BLaER1 (cell line): ENCODE measurements at regions not wholly inside any gene's neighbourhood (a gene's known extent, or its start where the extent isn't known, plus 50 kb on each side); places are given as distances from the start of the nearest gene placed in this dataset.

Source experiments
- H3K27ac ChIP-seq: shearing (Covaris generic); formaldehyde crosslinking; 2 replicates; pipeline ENCODE4 v1.8.1; 2022
- H3K27me3 ChIP-seq: shearing (Covaris generic); formaldehyde crosslinking; 2 replicates; pipeline ENCODE4 v1.8.1; 2022
- H3K36me3 ChIP-seq: shearing (Covaris generic); formaldehyde crosslinking; 2 replicates; pipeline ENCODE4 v1.8.1; 2022
- H3K4me1 ChIP-seq: shearing (Covaris generic); formaldehyde crosslinking; 2 replicates; pipeline ENCODE4 v1.8.1; 2022
- H3K4me2 ChIP-seq: shearing (Covaris generic); formaldehyde crosslinking; 2 replicates; pipeline ENCODE4 v1.8.1; 2022
- H3K4me3 ChIP-seq: shearing (Covaris generic); formaldehyde crosslinking; 2 replicates; pipeline ENCODE4 v1.8.1; 2022
- H3K9ac ChIP-seq: shearing (Covaris generic); formaldehyde crosslinking; 2 replicates; pipeline ENCODE4 v1.8.1; 2022
- H3K9me3 ChIP-seq: shearing (Covaris generic); formaldehyde crosslinking; 2 replicates; pipeline ENCODE4 v1.8.1; 2022
- H4K20me1 ChIP-seq: shearing (Covaris generic); formaldehyde crosslinking; 2 replicates; pipeline ENCODE4 v1.8.1; 2022
- Cebpa-rat ChIP-seq: shearing (Covaris generic); IDR thresholded peaks from 2 replicates; pipeline ENCODE4 v1.8.1; 2022

DNA sequence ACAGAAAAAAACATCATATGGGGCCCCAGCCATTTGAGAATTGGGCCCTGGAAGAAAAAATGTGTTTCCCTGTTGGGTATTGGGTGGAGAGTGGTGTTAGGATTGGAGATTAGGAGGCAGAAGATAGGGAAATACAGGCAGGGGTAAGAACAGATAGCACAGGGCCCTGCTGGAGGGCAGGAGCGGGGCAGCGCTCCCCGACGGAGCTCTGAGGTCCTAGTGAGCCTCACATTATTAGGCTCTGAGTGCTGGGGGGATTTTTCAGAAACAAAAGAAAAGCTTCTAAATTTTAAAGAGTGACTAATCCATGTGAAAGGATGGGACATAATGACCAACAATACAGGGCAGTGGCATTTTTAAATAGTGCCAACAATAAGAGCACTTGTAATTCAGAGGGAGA lies 241.2 kb downstream of the SOX2 start:
- no peaks in the 10 kb centered on the region for H4K20me1 ChIP-seq
- TF ChIP-seq Cebpa-rat, result no peak
- H3K9ac ChIP-seq, result no peak overlapping the region
- H3K4me2 ChIP-seq, result no peak overlapping the region
- no peak overlapping the region for H3K4me3 ChIP-seq
- no peaks in the 10 kb centered on the region for H3K4me1 ChIP-seq
- H3K27me3 ChIP-seq, result no peaks in the 10 kb centered on the region
- no peaks in the 10 kb centered on the region for H3K9me3 ChIP-seq
- no peaks in the 10 kb centered on the region for H3K36me3 ChIP-seq
- no peak overlapping the region for H3K27ac ChIP-seq

DNA sequence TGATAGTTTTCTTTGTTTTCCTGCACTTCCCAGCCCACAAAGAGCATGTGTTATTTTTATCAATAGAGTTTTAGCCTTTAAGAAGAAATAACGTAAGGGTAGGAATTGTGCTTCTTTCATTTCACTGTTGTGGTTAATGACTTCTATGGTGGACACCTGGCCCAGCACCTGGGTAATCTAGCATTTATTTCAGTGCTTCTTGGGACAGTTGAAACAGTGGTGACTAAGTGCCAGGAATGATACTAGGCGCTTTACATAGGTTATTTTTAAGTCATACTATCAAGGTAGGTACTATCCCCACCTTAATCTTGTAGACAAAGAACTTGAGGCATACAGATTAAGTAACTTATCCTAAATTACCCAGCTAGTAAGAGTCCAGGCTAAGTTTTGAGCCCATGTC lies 243.8 kb downstream of the SOX2 start:
- no peak overlapping the region for H3K9ac ChIP-seq
- H4K20me1 ChIP-seq, result no peaks in the 10 kb centered on the region
- no peaks in the 10 kb centered on the region for H3K36me3 ChIP-seq
- H3K27me3 ChIP-seq, result no peaks in the 10 kb centered on the region
- H3K27ac ChIP-seq, result no peak overlapping the region
- H3K4me1 ChIP-seq, result no peaks in the 10 kb centered on the region
- H3K9me3 ChIP-seq, result no peaks in the 10 kb centered on the region
- no peak overlapping the region for H3K4me3 ChIP-seq
- H3K4me2 ChIP-seq, result no peak overlapping the region
- TF ChIP-seq Cebpa-rat, result no peak

DNA sequence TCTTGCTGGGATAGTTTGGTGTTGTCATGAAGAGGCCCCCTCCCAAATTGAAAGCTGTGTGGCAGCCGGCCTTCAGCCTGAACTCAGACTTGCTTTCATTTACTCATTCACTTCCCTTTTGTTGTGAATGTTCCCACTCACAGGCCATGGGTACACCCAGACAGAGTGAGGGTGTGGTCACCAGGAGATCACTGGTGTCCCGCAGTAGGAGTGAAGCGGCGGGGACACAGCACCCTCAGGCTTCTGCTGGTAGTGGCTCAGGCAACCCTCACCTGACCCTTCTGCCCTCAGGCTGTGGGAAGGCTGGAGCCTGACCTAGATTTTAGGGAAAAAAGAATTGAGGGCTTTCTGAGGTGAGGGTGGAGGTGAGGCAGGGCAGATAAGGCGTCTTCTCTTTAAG lies 244.4 kb downstream of the SOX2 start:
- Histone ChIP-seq H3K4me2 (no peak overlapping the region), H3K4me3 (no peak overlapping the region), H3K9me3 (no peaks in the 10 kb centered on the region), H3K4me1 (no peaks in the 10 kb centered on the region), H4K20me1 (no peaks in the 10 kb centered on the region), H3K36me3 (no peaks in the 10 kb centered on the region), H3K27me3 (no peaks in the 10 kb centered on the region), H3K27ac (no peak overlapping the region), H3K9ac (no peak overlapping the region)
- TF ChIP-seq Cebpa-rat, result no peak

DNA sequence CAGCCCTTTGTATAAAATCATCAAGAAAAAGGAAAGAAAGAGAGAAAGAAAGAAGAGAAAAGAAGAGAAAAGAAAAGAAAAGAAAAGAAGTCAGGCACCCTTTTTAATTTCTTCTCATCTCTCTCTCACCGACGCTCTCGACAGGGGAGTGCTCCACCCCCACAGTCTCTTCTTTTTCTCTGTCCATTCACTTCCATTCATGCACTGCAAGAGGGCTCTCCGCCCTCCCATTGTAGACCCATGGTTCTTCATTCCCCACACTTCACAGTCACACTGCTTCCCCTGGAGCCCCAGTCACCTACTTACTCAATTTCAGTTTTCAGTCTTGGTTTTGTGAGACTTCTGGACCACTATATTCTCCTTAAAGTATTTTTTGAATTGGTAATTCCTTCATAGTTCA lies 254.7 kb downstream of the SOX2 start:
- H3K4me3 ChIP-seq, result no peak overlapping the region
- H3K27me3 ChIP-seq, result no peaks in the 10 kb centered on the region
- H4K20me1 ChIP-seq, result no peaks in the 10 kb centered on the region
- no peak overlapping the region for H3K27ac ChIP-seq
- no peak for TF ChIP-seq Cebpa-rat
- H3K9me3 ChIP-seq, result no peaks in the 10 kb centered on the region
- no peaks in the 10 kb centered on the region for H3K4me1 ChIP-seq
- H3K4me2 ChIP-seq, result no peak overlapping the region
- no peaks in the 10 kb centered on the region for H3K36me3 ChIP-seq
- no peak overlapping the region for H3K9ac ChIP-seq

DNA sequence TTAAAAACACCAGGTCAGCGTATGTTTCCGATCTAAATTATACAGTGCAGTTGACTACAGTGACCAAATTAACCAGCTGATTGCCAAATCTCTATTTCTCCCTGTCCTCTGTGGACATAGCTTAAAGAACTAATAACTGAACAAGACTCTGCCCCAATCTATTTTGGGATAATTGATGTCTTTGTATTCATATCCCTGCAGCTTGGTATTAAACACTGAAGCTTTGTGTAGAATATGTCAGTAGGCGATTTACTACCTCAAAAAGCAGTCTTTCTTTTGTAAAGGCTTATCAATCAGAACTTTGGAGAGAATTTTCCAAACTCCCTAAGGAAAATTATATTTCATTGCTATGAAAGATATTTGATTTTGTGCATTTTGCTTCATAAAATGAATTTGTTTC lies 258.2 kb downstream of the SOX2 start:
- Histone ChIP-seq H3K9ac (no peak overlapping the region), H4K20me1 (no peaks in the 10 kb centered on the region), H3K36me3 (no peaks in the 10 kb centered on the region), H3K27me3 (no peaks in the 10 kb centered on the region), H3K4me1 (no peaks in the 10 kb centered on the region), H3K4me2 (no peak overlapping the region), H3K4me3 (no peak overlapping the region), H3K9me3 (no peaks in the 10 kb centered on the region), H3K27ac (no peak overlapping the region)
- TF ChIP-seq Cebpa-rat, result no peak

DNA sequence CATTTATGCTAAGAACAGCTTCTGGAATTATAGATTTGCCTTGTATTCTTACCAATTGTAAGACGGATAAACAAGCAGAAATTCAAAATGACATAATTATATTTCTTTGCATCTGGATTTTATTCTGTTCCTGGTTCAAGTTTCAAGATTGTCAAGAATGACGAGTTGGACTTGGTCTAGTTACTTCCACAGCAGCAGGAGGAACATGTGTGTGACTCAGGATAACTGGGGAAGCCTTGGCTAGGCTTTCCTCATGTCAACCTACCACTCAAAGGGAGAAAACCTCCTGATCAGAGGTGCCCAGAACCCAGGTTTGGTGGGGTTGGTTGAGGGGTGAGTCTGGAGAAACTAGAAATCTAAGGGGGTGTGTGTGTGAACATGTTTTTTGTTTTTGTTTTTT lies 259.7 kb downstream of the SOX2 start:
- Histone ChIP-seq H3K27ac (no peak overlapping the region), H4K20me1 (no peaks in the 10 kb centered on the region), H3K36me3 (no peaks in the 10 kb centered on the region), H3K4me2 (no peak overlapping the region), H3K4me3 (no peak overlapping the region), H3K9ac (no peak overlapping the region), H3K27me3 (no peaks in the 10 kb centered on the region), H3K9me3 (no peaks in the 10 kb centered on the region), H3K4me1 (no peaks in the 10 kb centered on the region)
- no peak for TF ChIP-seq Cebpa-rat

DNA sequence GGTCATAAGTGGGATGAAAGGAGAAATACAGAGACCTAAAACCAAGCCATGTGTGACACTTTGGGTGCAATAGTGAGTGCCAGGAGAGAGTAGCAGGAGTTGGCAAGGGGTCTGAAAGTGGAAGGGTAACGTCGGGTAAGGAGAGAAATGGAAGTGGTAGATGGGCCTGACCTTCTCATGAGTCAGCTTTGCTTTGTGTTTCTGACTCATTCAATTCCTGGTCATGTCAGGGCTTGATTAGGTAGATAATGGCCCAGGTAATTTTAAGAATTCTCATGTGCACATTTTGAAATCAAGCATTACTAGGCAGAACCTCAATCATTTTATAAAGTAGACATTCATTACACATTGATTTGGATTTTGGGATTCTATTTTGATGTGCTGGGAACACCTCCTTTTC lies 262.5 kb downstream of the SOX2 start:
- H3K36me3 ChIP-seq, result no peaks in the 10 kb centered on the region
- no peaks in the 10 kb centered on the region for H3K27me3 ChIP-seq
- no peaks in the 10 kb centered on the region for H4K20me1 ChIP-seq
- no peak overlapping the region for H3K27ac ChIP-seq
- TF ChIP-seq Cebpa-rat, result no peak
- H3K4me3 ChIP-seq, result no peak overlapping the region
- H3K9ac ChIP-seq, result no peak overlapping the region
- H3K4me1 ChIP-seq, result no peaks in the 10 kb centered on the region
- H3K9me3 ChIP-seq, result no peaks in the 10 kb centered on the region
- no peak overlapping the region for H3K4me2 ChIP-seq

DNA sequence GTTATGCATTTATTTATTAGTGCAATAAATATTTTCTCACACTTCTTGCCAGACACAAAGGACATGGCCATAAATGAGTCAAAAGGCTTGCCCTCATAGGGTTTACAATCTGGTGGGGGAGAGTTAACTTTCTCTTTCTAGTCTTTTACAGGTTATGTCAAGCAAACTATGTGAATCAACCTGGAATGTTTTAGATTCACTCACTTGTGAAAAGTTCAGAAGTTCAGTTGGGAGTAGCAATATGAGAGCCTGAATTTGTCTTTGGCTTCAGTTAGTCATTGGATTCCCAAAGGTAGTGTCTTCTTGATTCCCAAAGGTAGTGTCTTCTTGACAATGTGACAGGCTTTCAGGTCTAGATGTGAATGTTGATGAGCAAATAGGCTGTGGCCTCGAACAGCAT lies 264.8 kb downstream of the SOX2 start:
- H3K27me3 ChIP-seq, result no peaks in the 10 kb centered on the region
- no peaks in the 10 kb centered on the region for H3K36me3 ChIP-seq
- H3K4me3 ChIP-seq, result no peak overlapping the region
- H3K4me1 ChIP-seq, result no peaks in the 10 kb centered on the region
- H4K20me1 ChIP-seq, result no peaks in the 10 kb centered on the region
- H3K27ac ChIP-seq, result no peak overlapping the region
- H3K9ac ChIP-seq, result no peak overlapping the region
- no peak overlapping the region for H3K4me2 ChIP-seq
- TF ChIP-seq Cebpa-rat, result no peak
- H3K9me3 ChIP-seq, result no peaks in the 10 kb centered on the region

DNA sequence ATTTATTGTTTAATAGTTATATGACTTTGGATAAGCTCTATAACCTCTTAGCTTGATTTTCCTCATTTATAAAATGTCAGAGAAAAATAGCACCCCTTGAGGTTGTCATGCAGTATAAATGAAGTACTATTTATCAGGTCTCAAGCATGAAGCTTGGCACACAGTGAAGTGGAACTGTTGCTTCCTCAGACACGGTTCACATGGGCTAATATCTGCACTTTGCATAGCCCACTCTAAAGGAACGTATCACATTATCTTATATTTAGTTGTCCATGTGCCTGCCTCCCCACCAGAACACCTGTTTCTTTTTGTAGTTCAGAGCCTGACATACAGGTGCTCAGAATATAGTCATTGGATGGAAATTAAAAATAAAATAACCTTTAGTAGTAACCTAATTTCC lies 273.7 kb downstream of the SOX2 start:
- Histone ChIP-seq H3K4me3 (no peak overlapping the region), H3K4me2 (no peak overlapping the region), H4K20me1 (no peaks in the 10 kb centered on the region), H3K9ac (no peak overlapping the region), H3K36me3 (no peaks in the 10 kb centered on the region), H3K4me1 (no peaks in the 10 kb centered on the region), H3K9me3 (no peaks in the 10 kb centered on the region; the same call in 1 of the 2 replicates), H3K27me3 (no peaks in the 10 kb centered on the region), H3K27ac (no peak overlapping the region)
- TF ChIP-seq Cebpa-rat, result no peak

DNA sequence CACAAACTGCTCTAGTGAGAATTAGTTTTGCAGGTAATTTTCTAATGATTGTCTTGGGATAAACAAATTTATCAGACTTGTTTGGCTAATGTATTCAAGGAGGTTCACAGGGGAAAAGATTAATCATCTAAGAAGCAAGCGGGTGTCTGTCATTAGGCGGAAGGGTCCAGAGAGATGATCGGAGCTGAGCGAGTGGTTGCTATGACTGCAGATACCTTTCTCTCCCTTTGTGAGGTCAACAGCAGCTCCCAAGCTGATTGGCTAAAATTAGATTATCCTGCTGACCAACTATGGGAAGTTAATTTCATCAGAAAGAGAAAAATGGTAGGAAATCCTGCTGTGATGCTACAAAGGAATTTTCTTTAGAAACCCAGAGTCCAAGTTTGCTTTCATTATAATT lies 276.0 kb downstream of the SOX2 start:
- TF ChIP-seq Cebpa-rat, result no peak
- H3K9me3 ChIP-seq, result no peaks in the 10 kb centered on the region

DNA sequence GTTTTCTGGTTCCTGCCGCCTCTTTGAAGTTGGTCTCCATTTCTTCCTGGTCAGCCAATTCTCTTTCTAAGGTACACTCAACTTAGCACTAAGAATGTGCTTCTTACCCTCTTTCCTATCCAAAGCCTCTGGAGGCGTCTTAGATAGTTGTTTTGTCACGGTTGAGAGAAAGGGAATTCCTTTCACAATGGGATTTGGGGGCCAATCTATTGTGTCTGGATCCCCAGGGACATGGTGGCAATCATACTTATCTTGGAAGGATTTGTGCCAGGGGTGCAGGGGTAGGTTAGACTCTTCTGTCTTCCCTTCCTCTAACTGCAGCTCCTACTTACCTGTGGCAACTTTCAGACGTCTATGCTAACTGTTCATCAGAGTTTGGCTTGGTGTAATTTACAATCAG lies 287.1 kb downstream of the SOX2 start:
- no peaks in the 10 kb centered on the region for H4K20me1 ChIP-seq
- no peak overlapping the region for H3K4me2 ChIP-seq
- no peak overlapping the region for H3K4me3 ChIP-seq
- H3K4me1 ChIP-seq, result no peaks in the 10 kb centered on the region
- no peaks in the 10 kb centered on the region for H3K9me3 ChIP-seq
- no peak overlapping the region for H3K27ac ChIP-seq
- no peak for TF ChIP-seq Cebpa-rat
- H3K36me3 ChIP-seq, result no peaks in the 10 kb centered on the region
- no peaks in the 10 kb centered on the region for H3K27me3 ChIP-seq
- H3K9ac ChIP-seq, result no peak overlapping the region

More for the DNA sequence above, 276.0 kb downstream of the SOX2 start:
- no peak overlapping the region for H3K4me3 ChIP-seq
- H4K20me1 ChIP-seq, result no peaks in the 10 kb centered on the region
- no peak overlapping the region for H3K9ac ChIP-seq
- H3K27ac ChIP-seq, result no peak overlapping the region
- no peaks in the 10 kb centered on the region for H3K4me1 ChIP-seq
- no peaks in the 10 kb centered on the region for H3K27me3 ChIP-seq
- H3K4me2 ChIP-seq, result no peak overlapping the region
- no peaks in the 10 kb centered on the region for H3K36me3 ChIP-seq
